ENCODE measurements at regions not wholly inside any gene's neighbourhood (a gene's known extent, or its start where the extent isn't known, plus 50 kb on each side); places are given as distances from the start of the nearest gene placed in this dataset.

- Histone ChIP-seq H3K27me3 (ENCODE audit: control insufficient read depth, insufficient read depth, low read length, poor library complexity, severe bottlenecking) (no peaks in the 10 kb centered on the region), H3K4me1 (ENCODE audit: control insufficient read depth, insufficient read depth, low read length) (peaks cover 12% of the 10 kb centered on the region), H3K36me3 (ENCODE audit: control insufficient read depth, insufficient read depth, low read length) (no peaks in the 10 kb centered on the region), H3K27ac (ENCODE audit: low read depth, low read length) (no peak overlapping the region), H3K9me3 (ENCODE audit: control insufficient read depth, low read length) (no peaks in the 10 kb centered on the region), H3K9ac (ENCODE audit: extremely low read depth, low read length, poor library complexity, severe bottlenecking) (no peak overlapping the region), H3K4me3 (ENCODE audit: low read length) (no peak overlapping the region)
- Mint-ChIP-seq H3K9me3 (no peaks in the 10 kb centered on the region), H3K36me3 (ENCODE audit: low read depth) (no peaks in the 10 kb centered on the region), H3K27ac (no peak overlapping the region), H3K4me1 (peaks cover 14% of the 10 kb centered on the region), H3K4me3 (no peak overlapping the region), H3K27me3 (ENCODE audit: insufficient read depth) (no peaks in the 10 kb centered on the region)
- whole genome bisulfite sequencing, 2 experiments (ENCODE audit: insufficient coverage in 1 of 2, insufficient read length in 1 of 2), result 93 to 100% methylated on average over 1 to 2 of the region's 2 CpGs
- no peak for DNase-seq
- TF ChIP-seq, protein P1, sequence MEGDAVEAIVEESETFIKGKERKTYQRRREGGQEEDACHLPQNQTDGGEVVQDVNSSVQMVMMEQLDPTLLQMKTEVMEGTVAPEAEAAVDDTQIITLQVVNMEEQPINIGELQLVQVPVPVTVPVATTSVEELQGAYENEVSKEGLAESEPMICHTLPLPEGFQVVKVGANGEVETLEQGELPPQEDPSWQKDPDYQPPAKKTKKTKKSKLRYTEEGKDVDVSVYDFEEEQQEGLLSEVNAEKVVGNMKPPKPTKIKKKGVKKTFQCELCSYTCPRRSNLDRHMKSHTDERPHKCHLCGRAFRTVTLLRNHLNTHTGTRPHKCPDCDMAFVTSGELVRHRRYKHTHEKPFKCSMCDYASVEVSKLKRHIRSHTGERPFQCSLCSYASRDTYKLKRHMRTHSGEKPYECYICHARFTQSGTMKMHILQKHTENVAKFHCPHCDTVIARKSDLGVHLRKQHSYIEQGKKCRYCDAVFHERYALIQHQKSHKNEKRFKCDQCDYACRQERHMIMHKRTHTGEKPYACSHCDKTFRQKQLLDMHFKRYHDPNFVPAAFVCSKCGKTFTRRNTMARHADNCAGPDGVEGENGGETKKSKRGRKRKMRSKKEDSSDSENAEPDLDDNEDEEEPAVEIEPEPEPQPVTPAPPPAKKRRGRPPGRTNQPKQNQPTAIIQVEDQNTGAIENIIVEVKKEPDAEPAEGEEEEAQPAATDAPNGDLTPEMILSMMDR (conservative IDR thresholded peaks at IDR 0.05), result no peak
Observed at GRCh38 chr3:117687096-117687495, 977.5 kb downstream of the TUSC7 start.

GRCh38 chr3:117688583-117688982, 979.0 kb downstream of the TUSC7 start:
- H3K4me1 Mint-ChIP-seq, result peaks cover 25% of the 10 kb centered on the region
- no peak overlapping the region for H3K27ac Mint-ChIP-seq
- Histone ChIP-seq H3K36me3 (ENCODE audit: control insufficient read depth, insufficient read depth, low read length) (no peaks in the 10 kb centered on the region), H3K27ac (ENCODE audit: low read depth, low read length) (no peak overlapping the region), H3K9me3 (ENCODE audit: control insufficient read depth, low read length) (no peaks in the 10 kb centered on the region), H3K4me1 (ENCODE audit: control insufficient read depth, insufficient read depth, low read length) (peaks cover 12% of the 10 kb centered on the region), H3K27me3 (ENCODE audit: control insufficient read depth, insufficient read depth, low read length, poor library complexity, severe bottlenecking) (no peaks in the 10 kb centered on the region), H3K9ac (ENCODE audit: extremely low read depth, low read length, poor library complexity, severe bottlenecking) (no peak overlapping the region), H3K4me3 (ENCODE audit: low read length) (no peak overlapping the region)
- no peak overlapping the region for H3K4me3 Mint-ChIP-seq
- H3K9me3 Mint-ChIP-seq, result no peaks in the 10 kb centered on the region
- no peaks in the 10 kb centered on the region for H3K36me3 Mint-ChIP-seq (ENCODE audit: low read depth)
- 45 to 77% methylated on average over 2 to 3 of the region's 3 CpGs for WGBS, 2 experiments (ENCODE audit: insufficient coverage in 1 of 2, insufficient read length in 1 of 2)
- TF ChIP-seq, protein P1 (conservative IDR thresholded peaks at IDR 0.05), result no peak
- no peaks in the 10 kb centered on the region for H3K27me3 Mint-ChIP-seq (ENCODE audit: insufficient read depth)
- peak; percentile 66 for DNase-seq

DNA sequence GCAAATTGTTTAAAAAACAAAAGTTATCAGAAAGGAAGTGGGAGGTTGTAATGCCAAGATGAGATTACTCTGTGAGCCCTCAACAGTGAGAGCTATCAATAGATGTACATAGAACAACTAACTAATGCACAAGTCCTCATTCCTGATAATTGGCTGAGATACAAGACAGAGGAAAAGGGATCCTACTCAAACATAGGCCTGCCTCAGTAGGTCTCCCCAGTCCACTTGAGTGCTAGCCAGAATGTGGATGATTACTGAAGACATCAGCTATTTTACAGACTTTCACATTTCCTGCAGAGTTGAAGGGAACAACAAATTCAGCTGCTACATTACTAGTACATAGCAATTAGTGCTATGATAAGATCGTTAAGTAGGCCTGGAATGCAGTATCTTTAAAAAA, 981.9 kb downstream of the TUSC7 start:
- no peak overlapping the region for H3K9ac ChIP-seq (ENCODE audit: extremely low read depth, low read length, poor library complexity, severe bottlenecking)
- H3K9me3 ChIP-seq (ENCODE audit: control insufficient read depth, low read length), result no peaks in the 10 kb centered on the region
- TF ChIP-seq, protein P1 (conservative IDR thresholded peaks at IDR 0.05), result no peak
- 80 to 100% methylated on average over 1 of the region's 1 CpG for WGBS, 2 experiments (ENCODE audit: insufficient coverage in 1 of 2, insufficient read length in 1 of 2)
- H3K9me3 Mint-ChIP-seq, result no peaks in the 10 kb centered on the region
- no peak overlapping the region for H3K27ac ChIP-seq (ENCODE audit: low read depth, low read length)
- H3K4me1 ChIP-seq (ENCODE audit: control insufficient read depth, insufficient read depth, low read length), result peaks cover 15% of the 10 kb centered on the region
- H3K36me3 ChIP-seq (ENCODE audit: control insufficient read depth, insufficient read depth, low read length), result no peaks in the 10 kb centered on the region
- no peaks in the 10 kb centered on the region for H3K27me3 Mint-ChIP-seq (ENCODE audit: insufficient read depth)
- H3K4me3 ChIP-seq (ENCODE audit: low read length), result no peak overlapping the region
- peaks cover 47% of the 10 kb centered on the region for H3K4me1 Mint-ChIP-seq
- H3K4me3 Mint-ChIP-seq, result no peak overlapping the region
- no peak overlapping the region for H3K27ac Mint-ChIP-seq
- H3K36me3 Mint-ChIP-seq (ENCODE audit: low read depth), result no peaks in the 10 kb centered on the region
- no peaks in the 10 kb centered on the region for H3K27me3 ChIP-seq (ENCODE audit: control insufficient read depth, insufficient read depth, low read length, poor library complexity, severe bottlenecking)
- DNase-seq, result no peak

Measured in endodermal cell (in vitro differentiated cells).